Neural progenitor cell (in vitro differentiated cells): ENCODE measurements at regions not wholly inside any gene's neighbourhood (a gene's known extent, or its start where the extent isn't known, plus 50 kb on each side); places are given as distances from the start of the nearest gene placed in this dataset.
"Not testable (repeated sequence)": the region's sequence is repeated elsewhere in the genome, so short reads cannot be mapped to it uniquely, and the experiment has no call there.

ENCODE experiments used
- DNase-seq: peaks from one replicate; pipeline ENCODE4 v3.0.0-alpha.2; 2016; ENCODE audit warnings: low spot score
- H2AFZ ChIP-seq: fragments of 200-600 bp; sonication (generic); replicated peaks from 2 replicates; pipeline ENCODE4 v1.6.1; 2016; ENCODE audit warnings: antibody characterized with exemption
- H3F3A ChIP-seq: fragments of 200-600 bp; sonication (generic); 2 replicates; pipeline ENCODE4 v1.6.1; 2016; ENCODE audit warnings: antibody characterized with exemption, low read depth
- H3K27ac ChIP-seq: fragments of 200-600 bp; sonication (generic); 2 replicates; pipeline ENCODE4 v1.5.1; 2016; ENCODE audit warnings: mild to moderate bottlenecking
- H3K27me3 ChIP-seq: fragments of 200-600 bp; sonication (generic); 2 replicates; pipeline ENCODE4 v1.6.1; 2016; ENCODE audit warnings: mild to moderate bottlenecking, moderate library complexity
- H3K36me3 ChIP-seq: fragments of 200-600 bp; sonication (generic); 2 replicates; pipeline ENCODE4 v1.5.1; 2016
- H3K4me1 ChIP-seq: fragments of 200-600 bp; sonication (generic); 2 replicates; pipeline ENCODE4 v1.6.1; 2016; ENCODE audit warnings: mixed run types
- H3K4me2 ChIP-seq: fragments of 200-600 bp; sonication (generic); 2 replicates; pipeline ENCODE4 v1.6.1; 2016
- H3K4me3 ChIP-seq: fragments of 200-600 bp; sonication (generic); 2 replicates; pipeline ENCODE4 v1.5.1; 2016
- H3K79me2 ChIP-seq: fragments of 200-600 bp; sonication (generic); 2 replicates; pipeline ENCODE4 v1.6.1; 2016; ENCODE audit warnings: low read depth
- H3K9ac ChIP-seq: fragments of 200-600 bp; sonication (generic); 2 replicates; pipeline ENCODE4 v1.6.1; 2016
- H3K9me3 ChIP-seq: fragments of 200-600 bp; sonication (generic); 2 replicates; pipeline ENCODE4 v1.5.1; 2016; ENCODE audit warnings: low read depth
- H4K20me1 ChIP-seq: fragments of 200-600 bp; sonication (generic); 2 replicates; pipeline ENCODE4 v1.6.1; 2016; ENCODE audit warnings: low read depth
- H3K27ac Mint-ChIP-seq: 3 replicates; pipeline ENCODE4 v1.8.0; 2021; ENCODE audit warnings: mixed read lengths
- H3K27me3 Mint-ChIP-seq: 2 replicates; pipeline ENCODE4 v1.8.0; 2022; ENCODE audit warnings: low read depth, mild to moderate bottlenecking, inconsistent platforms, moderate library complexity, mixed read lengths; ENCODE audit not compliant: insufficient read depth
- H3K36me3 Mint-ChIP-seq: 3 replicates; pipeline ENCODE4 v1.8.0; 2021; ENCODE audit warnings: mixed read lengths
- H3K4me1 Mint-ChIP-seq: 3 replicates; pipeline ENCODE4 v1.8.0; 2021; ENCODE audit warnings: mixed read lengths
- H3K4me3 Mint-ChIP-seq: 3 replicates; pipeline ENCODE4 v1.8.0; 2021; ENCODE audit warnings: mild to moderate bottlenecking, moderate library complexity, mixed read lengths
- H3K9me3 Mint-ChIP-seq: 3 replicates; pipeline ENCODE4 v1.8.0; 2020; ENCODE audit warnings: mixed read lengths
- EZH2 ChIP-seq: fragments of 200-600 bp; sonication (generic); IDR thresholded peaks from 2 replicates; pipeline ENCODE4 v1.6.1; 2017; ENCODE audit warnings: antibody characterized with exemption, mild to moderate bottlenecking, moderate library complexity
- EZH2phosphoT487 ChIP-seq: fragments of 200-600 bp; sonication (generic); IDR thresholded peaks from 2 replicates; pipeline ENCODE4 v1.6.1; 2017; ENCODE audit warnings: antibody characterized with exemption
- TF ChIP-seq, protein P1 (sequence below): fragments of 200-600 bp; sonication (generic); IDR thresholded peaks from 2 replicates; pipeline ENCODE4 v1.5.1; 2017; ENCODE audit warnings: antibody characterized with exemption, mild to moderate bottlenecking

DNA sequence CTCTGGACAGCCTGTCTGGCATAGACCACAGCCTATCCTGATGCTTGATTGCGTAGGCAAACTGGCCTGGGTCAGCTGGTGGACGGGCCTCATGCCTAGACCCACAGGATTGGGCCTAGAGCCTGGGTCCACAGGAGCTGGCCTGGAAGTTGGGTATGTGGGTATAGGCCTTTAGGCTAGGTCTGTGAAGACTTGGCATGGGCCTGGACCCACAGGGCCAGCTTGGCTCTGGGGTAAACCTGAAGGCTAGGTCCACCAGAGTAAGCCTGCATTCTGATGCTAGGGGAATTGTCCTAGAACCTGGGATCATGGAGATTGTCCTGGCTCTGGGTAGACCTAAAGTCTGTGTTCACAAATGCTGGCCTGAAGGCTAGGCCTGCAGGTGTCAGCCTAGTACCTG is 1293.7 kb downstream of the CNTNAP5 start:
- no peaks in the 10 kb centered on the region for H3F3A ChIP-seq
- no peak overlapping the region for H3K27ac Mint-ChIP-seq
- H3K36me3 ChIP-seq, result no peaks in the 10 kb centered on the region
- peaks cover 3% of the 10 kb centered on the region for H3K9me3 Mint-ChIP-seq
- no peak overlapping the region for H2AFZ ChIP-seq
- no peaks in the 10 kb centered on the region for H3K9me3 ChIP-seq
- H3K79me2 ChIP-seq, result no peaks in the 10 kb centered on the region
- no peak overlapping the region for H3K4me3 ChIP-seq
- no peak for TF ChIP-seq EZH2
- TF ChIP-seq, protein P1, sequence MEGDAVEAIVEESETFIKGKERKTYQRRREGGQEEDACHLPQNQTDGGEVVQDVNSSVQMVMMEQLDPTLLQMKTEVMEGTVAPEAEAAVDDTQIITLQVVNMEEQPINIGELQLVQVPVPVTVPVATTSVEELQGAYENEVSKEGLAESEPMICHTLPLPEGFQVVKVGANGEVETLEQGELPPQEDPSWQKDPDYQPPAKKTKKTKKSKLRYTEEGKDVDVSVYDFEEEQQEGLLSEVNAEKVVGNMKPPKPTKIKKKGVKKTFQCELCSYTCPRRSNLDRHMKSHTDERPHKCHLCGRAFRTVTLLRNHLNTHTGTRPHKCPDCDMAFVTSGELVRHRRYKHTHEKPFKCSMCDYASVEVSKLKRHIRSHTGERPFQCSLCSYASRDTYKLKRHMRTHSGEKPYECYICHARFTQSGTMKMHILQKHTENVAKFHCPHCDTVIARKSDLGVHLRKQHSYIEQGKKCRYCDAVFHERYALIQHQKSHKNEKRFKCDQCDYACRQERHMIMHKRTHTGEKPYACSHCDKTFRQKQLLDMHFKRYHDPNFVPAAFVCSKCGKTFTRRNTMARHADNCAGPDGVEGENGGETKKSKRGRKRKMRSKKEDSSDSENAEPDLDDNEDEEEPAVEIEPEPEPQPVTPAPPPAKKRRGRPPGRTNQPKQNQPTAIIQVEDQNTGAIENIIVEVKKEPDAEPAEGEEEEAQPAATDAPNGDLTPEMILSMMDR, result no peak
- no peak for TF ChIP-seq EZH2phosphoT487
- no peaks in the 10 kb centered on the region for H3K4me1 Mint-ChIP-seq
- H3K36me3 Mint-ChIP-seq, result no peaks in the 10 kb centered on the region
- no peak overlapping the region for H3K4me3 Mint-ChIP-seq
- no peaks in the 10 kb centered on the region for H3K27me3 ChIP-seq
- no peak overlapping the region for H3K27ac ChIP-seq
- no peak overlapping the region for H3K4me2 ChIP-seq
- H3K27me3 Mint-ChIP-seq, result no peaks in the 10 kb centered on the region
- no peaks in the 10 kb centered on the region for H3K4me1 ChIP-seq
- no peak overlapping the region for H3K9ac ChIP-seq
- DNase-seq, result no peak
- H4K20me1 ChIP-seq, result no peaks in the 10 kb centered on the region

DNA sequence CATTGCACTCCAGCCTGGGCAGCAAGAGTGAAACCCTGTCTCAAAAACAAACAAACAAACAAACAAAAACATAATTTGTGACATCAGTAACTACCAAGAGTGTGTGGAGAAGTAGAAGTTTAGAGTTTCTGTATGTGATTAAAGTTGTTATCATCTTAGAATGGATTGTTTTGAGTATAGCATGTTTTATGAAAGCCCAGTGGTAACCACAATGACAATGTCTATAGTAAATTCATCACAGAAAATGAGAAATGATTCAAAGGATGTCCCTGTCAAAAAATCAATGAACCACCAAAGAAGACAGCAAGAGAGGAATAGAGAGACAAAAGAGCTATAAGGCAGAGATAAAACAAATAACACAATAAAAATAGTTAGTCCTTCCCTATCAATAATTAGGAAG is 1299.2 kb downstream of the CNTNAP5 start:
- no peaks in the 10 kb centered on the region for H3K79me2 ChIP-seq
- no peaks in the 10 kb centered on the region for H3K27me3 ChIP-seq
- H4K20me1 ChIP-seq, result no peaks in the 10 kb centered on the region
- H3K27ac ChIP-seq, result no peak overlapping the region
- Mint-ChIP-seq H3K27ac (no peak overlapping the region), H3K27me3 (no peaks in the 10 kb centered on the region), H3K36me3 (no peaks in the 10 kb centered on the region), H3K4me3 (no peak overlapping the region), H3K4me1 (no peaks in the 10 kb centered on the region), H3K9me3 (peaks cover 3% of the 10 kb centered on the region)
- no peak for TF ChIP-seq EZH2
- no peak for TF ChIP-seq EZH2phosphoT487
- TF ChIP-seq, protein P1, result no peak
- H3K9ac ChIP-seq, result no peak overlapping the region
- H3K4me2 ChIP-seq, result no peak overlapping the region
- no peaks in the 10 kb centered on the region for H3K36me3 ChIP-seq
- H2AFZ ChIP-seq, result no peak overlapping the region
- H3K4me3 ChIP-seq, result no peak overlapping the region
- no peaks in the 10 kb centered on the region for H3K4me1 ChIP-seq
- no peaks in the 10 kb centered on the region for H3K9me3 ChIP-seq
- no peak for DNase-seq
- no peaks in the 10 kb centered on the region for H3F3A ChIP-seq

DNA sequence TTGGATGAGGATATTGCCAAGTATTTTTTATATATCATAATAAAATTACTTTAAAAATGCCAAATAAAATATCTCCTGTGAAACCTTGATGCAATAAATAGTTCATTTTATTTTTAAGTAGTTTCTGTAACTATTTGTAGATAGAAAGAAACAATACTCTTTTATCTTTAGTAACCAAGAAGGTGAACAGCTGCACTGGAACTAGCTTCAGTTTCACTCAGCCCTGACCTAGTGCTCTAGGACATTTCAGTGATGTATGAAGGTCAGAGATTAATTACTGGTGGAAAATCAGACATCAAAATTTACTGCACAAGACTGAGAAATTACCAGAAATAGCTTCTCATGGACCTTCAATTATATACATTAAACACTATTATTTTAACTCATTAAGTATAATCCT is 1305.0 kb downstream of the CNTNAP5 start:
- H3K4me3 ChIP-seq, result no peak overlapping the region
- no peaks in the 10 kb centered on the region for H3K4me1 ChIP-seq
- Mint-ChIP-seq H3K36me3 (no peaks in the 10 kb centered on the region), H3K27ac (no peak overlapping the region), H3K9me3 (peaks cover 3% of the 10 kb centered on the region), H3K4me1 (no peaks in the 10 kb centered on the region), H3K4me3 (no peak overlapping the region), H3K27me3 (no peaks in the 10 kb centered on the region)
- no peaks in the 10 kb centered on the region for H3F3A ChIP-seq
- no peak overlapping the region for H2AFZ ChIP-seq
- no peak overlapping the region for H3K27ac ChIP-seq
- no peaks in the 10 kb centered on the region for H3K36me3 ChIP-seq
- no peaks in the 10 kb centered on the region for H3K9me3 ChIP-seq
- no peak overlapping the region for H3K4me2 ChIP-seq
- TF ChIP-seq, protein P1, result no peak
- TF ChIP-seq EZH2phosphoT487 (no peak), EZH2 (no peak)
- no peaks in the 10 kb centered on the region for H3K27me3 ChIP-seq
- no peaks in the 10 kb centered on the region for H4K20me1 ChIP-seq
- H3K79me2 ChIP-seq, result no peaks in the 10 kb centered on the region
- no peak for DNase-seq
- H3K9ac ChIP-seq, result no peak overlapping the region

DNA sequence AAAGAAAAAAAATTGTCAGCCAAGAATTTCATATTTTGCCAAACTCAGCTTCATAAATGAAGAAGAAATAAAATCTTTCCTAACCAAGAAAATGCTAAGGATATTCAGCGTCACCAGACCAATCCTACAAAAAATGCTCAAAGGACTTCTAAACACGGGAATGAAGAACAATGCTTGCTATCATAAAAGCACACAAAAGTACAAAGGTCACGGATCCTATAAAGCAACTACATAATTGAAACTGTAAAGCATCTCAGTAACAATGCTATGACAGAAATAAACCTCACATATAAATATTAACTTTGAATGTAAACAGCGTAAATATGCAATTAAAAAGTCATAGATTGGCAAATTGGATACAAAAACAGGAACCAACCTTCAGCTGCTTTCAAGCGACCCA is 1314.6 kb upstream of the GYPC start:
- Mint-ChIP-seq H3K36me3 (no peaks in the 10 kb centered on the region), H3K27ac (no peak overlapping the region), H3K4me1 (no peaks in the 10 kb centered on the region), H3K4me3 (no peak overlapping the region), H3K27me3 (no peaks in the 10 kb centered on the region), H3K9me3 (no peaks in the 10 kb centered on the region)
- Histone ChIP-seq H3F3A (no peaks in the 10 kb centered on the region), H3K9me3 (no peaks in the 10 kb centered on the region), H4K20me1 (no peaks in the 10 kb centered on the region), H3K36me3 (no peaks in the 10 kb centered on the region), H3K4me3 (no peak overlapping the region), H2AFZ (no peak overlapping the region), H3K4me2 (no peak overlapping the region), H3K27me3 (no peaks in the 10 kb centered on the region), H3K9ac (no peak overlapping the region), H3K4me1 (no peaks in the 10 kb centered on the region), H3K79me2 (no peaks in the 10 kb centered on the region), H3K27ac (no peak overlapping the region)
- TF ChIP-seq, protein P1, result no peak
- TF ChIP-seq EZH2phosphoT487, result no peak
- no peak for TF ChIP-seq EZH2
- DNase-seq, result no peak

DNA sequence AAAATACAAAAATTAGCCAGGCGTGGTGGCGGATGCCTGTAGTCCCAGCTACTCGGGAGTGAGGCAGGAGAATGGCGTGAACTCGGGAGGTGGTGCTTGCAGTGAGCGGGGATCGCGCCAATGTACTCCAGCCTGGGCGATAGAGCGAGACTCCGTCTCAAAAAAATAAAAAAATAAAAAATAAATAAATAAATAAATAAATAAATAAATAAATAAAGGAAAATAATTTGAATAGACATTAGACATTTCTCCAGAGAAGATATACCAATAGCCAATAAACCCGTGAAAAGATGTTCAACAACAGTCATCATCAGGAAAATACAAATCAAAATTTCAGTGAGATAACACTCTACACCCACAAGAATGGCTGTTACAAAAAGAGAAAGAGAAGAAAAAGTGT is 1302.4 kb upstream of the GYPC start:
- DNase-seq, H2AFZ ChIP-seq, H3K79me2 ChIP-seq, H3K27ac Mint-ChIP-seq, H3K4me3 ChIP-seq, H3K36me3 ChIP-seq, H3K27me3 ChIP-seq, H3K27me3 Mint-ChIP-seq, H3K4me2 ChIP-seq, H3K9me3 ChIP-seq, H3K4me1 ChIP-seq, H3K4me3 Mint-ChIP-seq, H3K27ac ChIP-seq, H3K4me1 Mint-ChIP-seq, H4K20me1 ChIP-seq, H3K9ac ChIP-seq, H3K9me3 Mint-ChIP-seq, H3F3A ChIP-seq, H3K36me3 Mint-ChIP-seq: not testable (repeated sequence)
